HCT116 (cell line): ENCODE measurements at regions not wholly inside any gene's neighbourhood (a gene's known extent, or its start where the extent isn't known, plus 50 kb on each side); places are given as distances from the start of the nearest gene placed in this dataset.

ENCODE experiments used
- ATAC-seq: fragments of 200-7000 bp; cut with Tn5 transposase; 2 replicates; pipeline ENCODE4 v1.9.1; 2020; ENCODE audit warnings: mild to moderate bottlenecking, moderate library complexity
- BruUV-seq: library from RNA; stranded (reverse); fragments of 400-500 nt; replicated peaks from 2 replicates; lab custom pipeline; 2021; lab: Mats Ljungman, UMichigan
- CTCF ChIA-PET: fragments of 300-600 bp; sonication (Branson Sonifier 250); formaldehyde crosslinking; loops from one replicate; lab custom pipeline; 2021; ENCODE audit warnings: antibody characterized with exemption; lab: Charles Lee
- POLR2A ChIA-PET: fragments of 300-600, 350-600 bp; sonication (Branson Sonifier 250); formaldehyde crosslinking; loops from one replicate; lab custom pipeline; 2021; ENCODE audit warnings: antibody characterized with exemption; lab: Charles Lee
- RAD21 ChIA-PET, 2 experiments: fragments of 300-600 bp; sonication (Branson Sonifier 250); formaldehyde crosslinking; loops; one replicate each; lab custom pipeline; 2023; ENCODE audit warnings: low total read pairs in 2 of 2; ENCODE audit not compliant: uncharacterized antibody in 2 of 2, unreplicated experiment in 2 of 2, low non-redundant PET in 1 of 2; lab: Charles Lee
- DNase-seq: peaks from one replicate; pipeline ENCODE4 v3.0.0-alpha.2; 2010; ENCODE audit warnings: low read depth, low spot score
- H2AFZ ChIP-seq: fragments of 200-600 bp; shearing (Covaris generic), sonication (generic); 2 replicates; pipeline ENCODE4 v1.6.1; 2017; ENCODE audit warnings: low read depth, mixed run types, mixed read lengths, antibody characterized with exemption, low read length; ENCODE audit not compliant: poor library complexity, severe bottlenecking
- H3K27ac ChIP-seq: 2 replicates; pipeline ENCODE4 v1.5.1; 2012; ENCODE audit warnings: low read depth, low read length
- H3K27me3 ChIP-seq: fragments of 200-600 bp; sonication (generic); 2 replicates; pipeline ENCODE4 v1.6.1; 2016; ENCODE audit warnings: mixed run types, low read length, mixed read lengths; ENCODE audit not compliant: insufficient read depth
- H3K36me3 ChIP-seq, 2 experiments: fragments of 200-500 bp in 1 of 2; fragments of 200-600 bp in 1 of 2; sonication (Bioruptor generic) in 1 of 2; sonication (generic) in 1 of 2; 2 replicates each; pipeline versions ENCODE4 v1.5.1 to v1.6.1; 2014 to 2016; ENCODE audit warnings: low read length in 2 of 2, inconsistent platforms in 1 of 2, mixed read lengths in 1 of 2, mixed run types in 1 of 2; ENCODE audit not compliant: insufficient read depth in 2 of 2, control insufficient read depth in 1 of 2
- H3K4me1 ChIP-seq, 2 experiments: fragments of 200-600 bp in 1 of 2; sonication (generic) in 1 of 2; 2 replicates each; pipeline versions ENCODE4 v1.5.1 to v1.6.1; 2012 to 2017; ENCODE audit warnings: low read length in 2 of 2, inconsistent platforms in 1 of 2, mild to moderate bottlenecking in 1 of 2, mixed read lengths in 1 of 2, mixed run types in 1 of 2, moderate library complexity in 1 of 2; ENCODE audit not compliant: insufficient read depth in 2 of 2, control insufficient read depth in 1 of 2
- H3K4me2 ChIP-seq: fragments of 200-600 bp; sonication (generic); 2 replicates; pipeline ENCODE4 v1.6.1; 2017; ENCODE audit warnings: mixed run types, low read length, mixed read lengths
- H3K4me3 ChIP-seq, 2 experiments: fragments of 200-600 bp in 1 of 2; sonication (generic) in 1 of 2; replicated peaks in 1 of 2; 2 replicates each; pipeline ENCODE4 v1.5.1; 2011 to 2016; ENCODE audit warnings: low read length in 2 of 2, control low read depth in 1 of 2, low read depth in 1 of 2, mild to moderate bottlenecking in 1 of 2, mixed read lengths in 1 of 2, mixed run types in 1 of 2
- H3K79me2 ChIP-seq: fragments of 200-600 bp; sonication (generic); 2 replicates; pipeline ENCODE4 v1.6.1; 2017; ENCODE audit warnings: mild to moderate bottlenecking, mixed run types, low read length, moderate library complexity, mixed read lengths; ENCODE audit not compliant: insufficient read depth
- H3K9ac ChIP-seq: fragments of 200-600 bp; sonication (generic); 2 replicates; pipeline ENCODE4 v1.6.1; 2016; ENCODE audit warnings: low read length, mixed read lengths
- H3K9me2 ChIP-seq: fragments of 200-600 bp; sonication (generic), shearing (Covaris generic); 2 replicates; pipeline ENCODE4 v1.6.1; 2017; ENCODE audit warnings: mixed run types, mild to moderate bottlenecking, moderate library complexity; ENCODE audit not compliant: insufficient read depth
- H3K9me3 ChIP-seq, 2 experiments: fragments of 200-500 bp in 1 of 2; fragments of 200-600 bp in 1 of 2; sonication (Bioruptor generic) in 1 of 2; sonication (generic) in 1 of 2; 2 replicates each; pipeline ENCODE4 v1.6.1; 2014 to 2017; ENCODE audit warnings: low read length in 2 of 2, mixed read lengths in 2 of 2, inconsistent platforms in 1 of 2, low read depth in 1 of 2, mild to moderate bottlenecking in 1 of 2, mixed run types in 1 of 2, moderate library complexity in 1 of 2; ENCODE audit not compliant: control insufficient read depth in 1 of 2, insufficient read depth in 1 of 2
- H4K20me1 ChIP-seq: fragments of 200-600 bp; sonication (generic), shearing (Covaris generic); 2 replicates; pipeline ENCODE4 v1.6.1; 2017; ENCODE audit warnings: mixed run types, mild to moderate bottlenecking, moderate library complexity; ENCODE audit not compliant: insufficient read depth
- CBX3 ChIP-seq: IDR thresholded peaks from 2 replicates; pipeline ENCODE4 v1.6.1; 2012; ENCODE audit warnings: low read depth
- CEBPB ChIP-seq: IDR thresholded peaks from 2 replicates; pipeline ENCODE4 v1.6.1; 2012; ENCODE audit warnings: low read depth
- CTCF ChIP-seq, 3 experiments: fragments of 200-600 bp in 1 of 3; sonication (generic) in 1 of 3; IDR thresholded peaks in 2 of 3; conservative IDR thresholded peaks in 1 of 3; 2 replicates each; pipeline ENCODE4 v1.5.1; 2012 to 2017; ENCODE audit warnings: low read depth in 2 of 3, low read length in 2 of 3, antibody characterized with exemption in 1 of 3, borderline replicate concordance in 1 of 3, control low read depth in 1 of 3, mild to moderate bottlenecking in 1 of 3, mixed read lengths in 1 of 3, mixed run types in 1 of 3, moderate library complexity in 1 of 3; ENCODE audit not compliant: insufficient read depth in 1 of 3
- ELF1 ChIP-seq: IDR thresholded peaks from 2 replicates; pipeline ENCODE4 v1.6.1; 2012; ENCODE audit warnings: low read depth, borderline replicate concordance
- EZH2 ChIP-seq: fragments of 200-600 bp; sonication (generic); IDR thresholded peaks from 2 replicates; pipeline ENCODE4 v1.6.1; 2017; ENCODE audit warnings: antibody characterized with exemption, mixed run types
- EZH2phosphoT487 ChIP-seq: fragments of 200-600 bp; IDR thresholded peaks from 2 replicates; pipeline ENCODE4 v1.6.1; 2018; ENCODE audit warnings: antibody characterized with exemption, borderline replicate concordance
- FOSL1 ChIP-seq: IDR thresholded peaks from 2 replicates; pipeline ENCODE4 v1.6.1; 2012; ENCODE audit warnings: low read depth
- MAX ChIP-seq: IDR thresholded peaks from 2 replicates; pipeline ENCODE4 v1.6.1; 2012
- POLR2A ChIP-seq: IDR thresholded peaks from 2 replicates; pipeline ENCODE4 v1.7.0; 2011; ENCODE audit warnings: borderline replicate concordance; ENCODE audit not compliant: insufficient read depth, insufficient read length; ENCODE audit errors: extremely low read depth
- POLR2AphosphoS5 ChIP-seq: IDR thresholded peaks from 2 replicates; pipeline ENCODE4 v1.6.1; 2011; ENCODE audit warnings: mild to moderate bottlenecking, low read depth, low read length, moderate library complexity
- SRF ChIP-seq: IDR thresholded peaks from 2 replicates; pipeline ENCODE4 v1.6.1; 2012; ENCODE audit warnings: low read depth
- YY1 ChIP-seq: IDR thresholded peaks from 2 replicates; pipeline ENCODE4 v1.6.1; 2011; ENCODE audit warnings: low read length, low read depth, moderate library complexity, mild to moderate bottlenecking; ENCODE audit not compliant: insufficient replicate concordance; ENCODE audit errors: extremely low read depth
- ZBTB33 ChIP-seq: IDR thresholded peaks from 2 replicates; pipeline ENCODE4 v1.6.1; 2011; ENCODE audit warnings: mild to moderate bottlenecking, low read length, moderate library complexity; ENCODE audit not compliant: insufficient replicate concordance; ENCODE audit errors: extremely low read depth
- ZFX ChIP-seq: fragments of 450-650 bp; IDR thresholded peaks from 2 replicates; pipeline ENCODE4 v1.6.1; 2017
- ZNF274 ChIP-seq: fragments of 200-500 bp; sonication (Bioruptor generic); IDR thresholded peaks from 2 replicates; pipeline ENCODE4 v1.6.1; 2014; ENCODE audit warnings: mild to moderate bottlenecking, low read depth, low read length, inconsistent platforms
- intact Hi-C: fragments of 100-400 bp; cut with micrococcal nuclease; formaldehyde crosslinking; loops from 2 replicates; pipeline ENCODE4 v1.10.0; 2022

GRCh38 chr21:35323947-35324346 is 274.8 kb upstream of the RUNX1 start (continued):
- TF ChIP-seq MAX = no peak
- no peak for TF ChIP-seq EZH2phosphoT487
- TF ChIP-seq, all 23 proteins: peak for 0

- ChIA-PET RAD21 (no interaction called here), POLR2A (no interaction called here), CTCF (no interaction called here)
- Histone ChIP-seq H3K4me1 (peaks cover 8 to 22% of the 10 kb centered on the region in 2 experiments), H3K4me3 (no peak overlapping the region), H3K9me3 (no peaks in the 10 kb centered on the region), H3K36me3 (no peaks in the 10 kb centered on the region), H3K9ac (no peak overlapping the region), H3K9me2 (no peaks in the 10 kb centered on the region), H3K27me3 (no peaks in the 10 kb centered on the region), H2AFZ (no peak overlapping the region), H3K79me2 (no peaks in the 10 kb centered on the region), H3K4me2 (no peak overlapping the region), H3K27ac (no peak overlapping the region), H4K20me1 (no peaks in the 10 kb centered on the region)
- no peak for TF ChIP-seq YY1
- no peak for TF ChIP-seq CBX3
- no peak for TF ChIP-seq CEBPB
- TF ChIP-seq SRF = no peak
- no peak for TF ChIP-seq CTCF (IDR thresholded peaks at IDR 0.05 in 2 of 3, conservative IDR thresholded peaks at IDR 0.05 in 1 of 3; ENCODE audit: borderline replicate concordance in 1 of 3, insufficient read depth in 1 of 3, low read depth in 2 of 3, low read length in 2 of 3)
- TF ChIP-seq FOSL1 = no peak
- TF ChIP-seq POLR2A = no peak
- TF ChIP-seq ZBTB33 = no peak
- no peak for TF ChIP-seq EZH2phosphoT487
- TF ChIP-seq ZNF274 = no peak
- TF ChIP-seq ELF1 = no peak
- no peak for TF ChIP-seq ZFX
- no peak for TF ChIP-seq POLR2AphosphoS5
- no peak for TF ChIP-seq EZH2
- TF ChIP-seq MAX = no peak
- no TSS peak for BruUV-seq
- intact Hi-C loops = no loop called here
- ATAC-seq (no peak), DNase-seq (no peak)
These were observed 272.5 kb upstream of the RUNX1 start for GRCh38 chr21:35321322-35322200.
